Trophoblast cell (in vitro differentiated cells and primary cell): ENCODE measurements at regions not wholly inside any gene's neighbourhood (a gene's known extent, or its start where the extent isn't known, plus 50 kb on each side); places are given as distances from the start of the nearest gene placed in this dataset.

ENCODE experiments used
- DNase-seq, 2 donors: peaks; one replicate each; pipeline ENCODE4 v3.0.0-alpha.2; 2016
- H2AFZ ChIP-seq: 2 replicates; pipeline ENCODE4 v1.6.1; 2013; ENCODE audit warnings: low read length, moderate library complexity, mild to moderate bottlenecking; ENCODE audit not compliant: insufficient read depth, poor library complexity
- H2AK5ac ChIP-seq: 2 replicates; pipeline ENCODE4 v1.6.1; 2013; ENCODE audit warnings: mild to moderate bottlenecking, low read length
- H2BK120ac ChIP-seq: 2 replicates; pipeline ENCODE4 v1.6.1; 2013; ENCODE audit warnings: low read length, mild to moderate bottlenecking, moderate library complexity; ENCODE audit not compliant: insufficient read depth, poor library complexity
- H2BK12ac ChIP-seq: 2 replicates; pipeline ENCODE4 v1.6.1; 2013; ENCODE audit warnings: mild to moderate bottlenecking, low read length, moderate library complexity
- H2BK5ac ChIP-seq: 2 replicates; pipeline ENCODE4 v1.6.1; 2013; ENCODE audit warnings: low read length, low read depth, moderate library complexity, mild to moderate bottlenecking; ENCODE audit not compliant: poor library complexity
- H3K14ac ChIP-seq: 2 replicates; pipeline ENCODE4 v1.6.1; 2013; ENCODE audit warnings: mild to moderate bottlenecking, low read length
- H3K18ac ChIP-seq: 2 replicates; pipeline ENCODE4 v1.6.1; 2013; ENCODE audit warnings: mild to moderate bottlenecking, low read length
- H3K23ac ChIP-seq: 2 replicates; pipeline ENCODE4 v1.6.1; 2013; ENCODE audit warnings: low read length
- H3K27ac ChIP-seq: 2 replicates; pipeline ENCODE4 v1.5.1; 2013; ENCODE audit warnings: low read depth, mild to moderate bottlenecking, inconsistent platforms, low read length, moderate library complexity
- H3K27me3 ChIP-seq: 2 replicates; pipeline ENCODE4 v1.6.1; 2013; ENCODE audit warnings: inconsistent platforms, mild to moderate bottlenecking, low read length, moderate library complexity; ENCODE audit not compliant: insufficient read depth
- H3K36me3 ChIP-seq, 2 experiments: 1 replicate in 1 of 2; 2 replicates in 1 of 2; pipeline ENCODE4 v1.6.1; 2013; ENCODE audit warnings: low read length in 2 of 2, mild to moderate bottlenecking in 2 of 2, moderate library complexity in 1 of 2; ENCODE audit not compliant: insufficient read depth in 2 of 2, control insufficient read depth in 1 of 2
- H3K4ac ChIP-seq: 2 replicates; pipeline ENCODE4 v1.6.1; 2013; ENCODE audit warnings: low read depth, mild to moderate bottlenecking, low read length, moderate library complexity
- H3K4me1 ChIP-seq, 2 experiments: 1 replicate in 1 of 2; 2 replicates in 1 of 2; pipeline ENCODE4 v1.6.1; 2013; ENCODE audit warnings: low read length in 2 of 2, mild to moderate bottlenecking in 2 of 2, moderate library complexity in 1 of 2; ENCODE audit not compliant: insufficient read depth in 2 of 2, control insufficient read depth in 1 of 2
- H3K4me2 ChIP-seq: 2 replicates; pipeline ENCODE4 v1.6.1; 2013; ENCODE audit warnings: inconsistent platforms, mild to moderate bottlenecking, low read length, moderate library complexity
- H3K4me3 ChIP-seq: 2 replicates; pipeline ENCODE4 v1.5.1; 2013; ENCODE audit warnings: mild to moderate bottlenecking, low read depth, low read length, inconsistent platforms
- H3K79me1 ChIP-seq: one replicate; pipeline ENCODE4 v1.6.1; 2013; ENCODE audit warnings: low read length
- H3K79me2 ChIP-seq: 2 replicates; pipeline ENCODE4 v1.6.1; 2013; ENCODE audit warnings: low read length, mild to moderate bottlenecking; ENCODE audit not compliant: control insufficient read depth, insufficient read depth, poor library complexity
- H3K9ac ChIP-seq: 2 replicates; pipeline ENCODE4 v1.6.1; 2013; ENCODE audit warnings: mild to moderate bottlenecking, low read length
- H3K9me3 ChIP-seq: 2 replicates; pipeline ENCODE4 v1.6.1; 2013; ENCODE audit warnings: low read depth, mild to moderate bottlenecking, control low read depth, inconsistent platforms, low read length; ENCODE audit not compliant: insufficient read depth
- H4K12ac ChIP-seq: 2 replicates; pipeline ENCODE4 v1.6.1; 2013; ENCODE audit warnings: low read depth, mild to moderate bottlenecking, low read length, moderate library complexity
- H4K8ac ChIP-seq: 2 replicates; pipeline ENCODE4 v1.6.1; 2013; ENCODE audit warnings: low read depth, mild to moderate bottlenecking, low read length, moderate library complexity
- H4K91ac ChIP-seq: one replicate; pipeline ENCODE4 v1.6.1; 2013; ENCODE audit warnings: low read depth, mild to moderate bottlenecking, low read length, moderate library complexity
- WGBS: extraction: QIAGEN DNeasy Blood & Tissue Kit; methylation state at CpG from one replicate; pipeline ENCODE4 v1.1.7; 2013; ENCODE audit warnings: missing lambda C conversion rate; ENCODE audit not compliant: insufficient read length, insufficient coverage; ENCODE audit errors: extremely low coverage; 5-methylcytosine and 5-hydroxymethylcytosine counted together

DNA sequence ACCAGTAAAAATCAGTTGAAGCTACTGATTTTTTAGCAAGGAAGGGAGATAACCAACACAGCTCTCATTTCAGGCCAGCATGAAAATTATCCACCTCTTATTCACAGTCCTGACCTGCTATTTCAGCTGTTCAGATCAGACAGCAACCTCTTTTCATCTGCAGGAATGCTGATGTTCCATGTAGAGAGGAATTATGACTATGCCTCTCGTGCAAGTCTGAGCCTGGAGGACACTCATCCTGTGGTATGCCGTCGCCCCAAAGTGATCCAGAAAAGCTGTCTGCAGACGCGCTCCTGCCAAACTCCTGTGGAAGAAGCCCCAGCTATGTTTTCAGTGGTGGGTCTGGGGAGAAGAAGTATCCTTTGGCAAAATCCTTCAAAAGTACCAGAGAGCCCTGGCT lies 563.5 kb upstream of the SLITRK1 start:
- Histone ChIP-seq H4K12ac (no peak overlapping the region), H3K23ac (no peak overlapping the region), H4K91ac (no peak overlapping the region), H3K79me2 (no peaks in the 10 kb centered on the region), H2BK120ac (no peak overlapping the region), H3K9me3 (no peaks in the 10 kb centered on the region), H3K79me1 (no peaks in the 10 kb centered on the region), H2BK5ac (no peak overlapping the region), H3K4me1 (peaks cover 6 to 17% of the 10 kb centered on the region in 2 experiments), H2AK5ac (no peak overlapping the region), H3K27ac (no peak overlapping the region), H2BK12ac (peak overlapping the region; percentile 17), H3K4ac (no peak overlapping the region), H4K8ac (no peak overlapping the region), H3K18ac (no peak overlapping the region), H3K36me3 (no peaks in the 10 kb centered on the region), H3K4me2 (no peak overlapping the region), H3K27me3 (no peaks in the 10 kb centered on the region), H3K4me3 (no peak overlapping the region), H3K14ac (no peak overlapping the region), H3K9ac (no peak overlapping the region), H2AFZ (no peak overlapping the region)
- WGBS, result no CpG with 5 or more reads among the region's 5 CpGs
- DNase-seq, result peak in 1 of 2 donors; percentile 6

DNA sequence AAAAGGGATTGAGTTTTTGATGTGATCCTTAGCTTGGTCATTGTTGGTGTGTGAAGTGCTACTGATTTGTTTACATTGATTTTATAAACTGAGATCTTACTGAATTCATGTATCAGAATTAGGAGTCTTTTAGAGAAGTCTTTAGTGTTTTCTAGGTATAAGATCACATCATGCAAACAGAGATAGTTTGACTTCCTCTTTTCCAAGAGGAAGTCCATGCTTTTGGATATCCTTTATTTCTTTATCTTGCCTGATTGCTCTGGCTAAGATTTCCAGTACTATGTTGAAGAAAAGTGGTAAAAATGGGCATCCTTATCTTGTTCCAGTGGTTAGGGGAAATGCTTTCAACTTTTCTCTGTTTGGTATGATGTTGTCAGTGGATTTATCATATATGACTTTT lies 561.2 kb upstream of the SLITRK1 start:
- Histone ChIP-seq H3K79me2 (no peaks in the 10 kb centered on the region), H3K27ac (no peak overlapping the region), H3K9ac (no peak overlapping the region), H3K4me3 (no peak overlapping the region), H4K12ac (no peak overlapping the region), H3K36me3 (no peaks in the 10 kb centered on the region), H2BK12ac (no peak overlapping the region), H4K8ac (no peak overlapping the region), H3K4ac (no peak overlapping the region), H2BK120ac (no peak overlapping the region), H3K18ac (no peak overlapping the region), H3K79me1 (no peaks in the 10 kb centered on the region), H2AFZ (no peak overlapping the region), H3K23ac (no peak overlapping the region), H3K4me2 (no peak overlapping the region), H3K9me3 (no peaks in the 10 kb centered on the region), H2BK5ac (no peak overlapping the region), H2AK5ac (no peak overlapping the region), H4K91ac (no peak overlapping the region), H3K4me1 (peaks cover 6 to 17% of the 10 kb centered on the region in 2 experiments), H3K27me3 (no peaks in the 10 kb centered on the region), H3K14ac (no peak overlapping the region)
- no peak for DNase-seq

DNA sequence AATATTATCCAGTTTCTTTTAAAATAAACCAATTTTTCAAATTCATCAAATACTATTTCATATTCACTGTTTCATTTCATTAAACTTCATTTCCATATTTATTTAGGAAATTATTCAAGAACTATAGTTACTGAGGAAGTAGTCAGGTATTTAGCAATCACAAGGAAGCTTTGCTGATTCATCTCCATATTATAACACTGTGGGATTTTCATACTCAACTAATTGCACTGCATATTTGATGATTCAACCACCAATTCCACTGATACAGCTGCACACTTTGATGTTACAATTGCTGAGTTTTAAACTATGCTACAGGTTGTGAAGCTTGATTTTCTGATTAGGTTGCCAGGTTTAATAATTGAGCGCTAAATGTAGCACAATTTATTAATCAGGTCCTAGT lies 556.8 kb upstream of the SLITRK1 start:
- Histone ChIP-seq H3K9ac (no peak overlapping the region), H3K4ac (no peak overlapping the region), H3K14ac (no peak overlapping the region), H2AK5ac (no peak overlapping the region), H4K12ac (no peak overlapping the region), H3K9me3 (no peaks in the 10 kb centered on the region), H3K4me1 (no peaks in the 10 kb centered on the region), H3K4me2 (no peak overlapping the region), H3K79me1 (no peaks in the 10 kb centered on the region), H4K91ac (no peak overlapping the region), H3K27ac (no peak overlapping the region), H3K4me3 (no peak overlapping the region), H4K8ac (no peak overlapping the region), H3K79me2 (no peaks in the 10 kb centered on the region), H2BK120ac (no peak overlapping the region), H2BK5ac (no peak overlapping the region), H3K36me3 (no peaks in the 10 kb centered on the region), H3K23ac (no peak overlapping the region), H2AFZ (no peak overlapping the region), H3K18ac (no peak overlapping the region), H3K27me3 (no peaks in the 10 kb centered on the region), H2BK12ac (no peak overlapping the region)
- peak in 1 of 2 donors; percentile 29 for DNase-seq
- WGBS, result no CpG with 5 or more reads among the region's 1 CpG

DNA sequence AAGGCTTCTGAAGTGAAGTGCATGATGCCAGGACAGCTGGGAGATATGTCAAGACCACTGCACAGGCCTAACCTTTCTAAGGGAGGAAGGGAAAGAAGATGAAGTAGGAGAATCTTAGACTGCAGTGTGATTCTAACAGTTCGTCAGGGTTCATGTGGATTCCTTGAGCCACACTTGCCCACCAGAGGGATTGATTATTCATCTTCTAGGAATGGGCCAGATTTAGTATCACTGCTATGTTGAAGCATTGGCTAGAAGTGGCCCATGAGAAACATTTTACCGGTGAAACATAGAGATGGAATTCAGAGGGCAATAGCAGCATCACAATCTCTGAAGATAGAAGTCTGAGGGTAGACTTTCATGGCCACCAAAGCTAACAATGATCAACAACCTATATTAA lies 550.8 kb upstream of the SLITRK1 start:
- Histone ChIP-seq H4K8ac (no peak overlapping the region), H3K4ac (no peak overlapping the region), H2BK120ac (no peak overlapping the region), H3K36me3 (no peaks in the 10 kb centered on the region), H3K18ac (no peak overlapping the region), H3K27me3 (no peaks in the 10 kb centered on the region), H3K79me2 (no peaks in the 10 kb centered on the region), H3K14ac (no peak overlapping the region), H3K27ac (no peak overlapping the region), H4K12ac (no peak overlapping the region), H3K4me2 (no peak overlapping the region), H3K79me1 (no peaks in the 10 kb centered on the region), H4K91ac (no peak overlapping the region), H2AFZ (no peak overlapping the region), H2BK5ac (no peak overlapping the region), H3K23ac (no peak overlapping the region), H2AK5ac (no peak overlapping the region), H3K4me1 (no peaks in the 10 kb centered on the region), H3K9ac (no peak overlapping the region), H3K9me3 (no peaks in the 10 kb centered on the region), H2BK12ac (no peak overlapping the region), H3K4me3 (no peak overlapping the region)
- no CpG with 5 or more reads among the region's 2 CpGs for WGBS
- DNase-seq, result no peak
